DND-41 (cell line): ENCODE measurements at regions not wholly inside any gene's neighbourhood (a gene's known extent, or its start where the extent isn't known, plus 50 kb on each side); places are given as distances from the start of the nearest gene placed in this dataset.

Experiments used
- ATAC-seq: fragments of 200-7000 bp; cut with Tn5 transposase; 3 replicates; pipeline ENCODE4 v1.9.1; 2021; ENCODE audit warnings: low read depth; ENCODE audit not compliant: insufficient read depth
- DNase-seq: peaks from one replicate; pipeline ENCODE4 v3.0.0-alpha.2; 2020
- H2AFZ ChIP-seq: 2 replicates; pipeline ENCODE4 v1.6.0; 2012; ENCODE audit warnings: low read depth, low read length
- H3K27ac ChIP-seq: 2 replicates; pipeline ENCODE4 v1.5.1; 2012; ENCODE audit warnings: low read length, inconsistent platforms
- H3K27me3 ChIP-seq: fragments of 200-600 bp; sonication (generic); 2 replicates; pipeline ENCODE4 v1.6.0; 2012; ENCODE audit warnings: low read length, mild to moderate bottlenecking, inconsistent platforms; ENCODE audit not compliant: insufficient read depth, poor library complexity
- H3K36me3 ChIP-seq: 2 replicates; pipeline ENCODE4 v1.5.1; 2012; ENCODE audit warnings: low read length, inconsistent platforms; ENCODE audit not compliant: insufficient read depth
- H3K4me1 ChIP-seq: 2 replicates; pipeline ENCODE4 v1.5.1; 2012; ENCODE audit warnings: mild to moderate bottlenecking, low read length; ENCODE audit not compliant: insufficient read depth
- H3K4me2 ChIP-seq: 2 replicates; pipeline ENCODE4 v1.6.0; 2012; ENCODE audit warnings: mild to moderate bottlenecking, moderate library complexity, low read length, inconsistent platforms; ENCODE audit not compliant: insufficient read depth
- H3K4me3 ChIP-seq, 2 experiments: fragments of 200-600 bp in 1 of 2; shearing (Covaris generic) in 1 of 2; 2 replicates each; pipeline ENCODE4 v1.5.1; 2012 to 2016; ENCODE audit warnings: inconsistent platforms in 2 of 2, low read length in 2 of 2, mild to moderate bottlenecking in 2 of 2, low read depth in 1 of 2, moderate library complexity in 1 of 2
- H3K79me2 ChIP-seq: 2 replicates; pipeline ENCODE4 v1.6.0; 2012; ENCODE audit warnings: low read length, inconsistent platforms; ENCODE audit not compliant: insufficient read depth
- H3K9ac ChIP-seq: 2 replicates; pipeline ENCODE4 v1.6.0; 2012; ENCODE audit warnings: low read depth, mild to moderate bottlenecking, inconsistent platforms, low read length, moderate library complexity
- H3K9me3 ChIP-seq: 2 replicates; pipeline ENCODE4 v1.5.1; 2012; ENCODE audit warnings: low read length, moderate library complexity, mild to moderate bottlenecking, inconsistent platforms; ENCODE audit not compliant: insufficient read depth, severe bottlenecking
- H4K20me1 ChIP-seq: 2 replicates; pipeline ENCODE4 v1.6.0; 2012; ENCODE audit warnings: low read length; ENCODE audit not compliant: insufficient read depth
- EZH2 ChIP-seq: IDR thresholded peaks from 3 replicates; pipeline ENCODE4 v1.6.1; 2012; ENCODE audit warnings: borderline replicate concordance, low read depth, mild to moderate bottlenecking, moderate library complexity, low read length, inconsistent platforms; ENCODE audit not compliant: severe bottlenecking
- TF ChIP-seq, protein P1 (sequence below): IDR thresholded peaks from 2 replicates; pipeline ENCODE4 v1.5.1; 2012; ENCODE audit warnings: borderline replicate concordance, low read length, moderate library complexity, mild to moderate bottlenecking; ENCODE audit not compliant: poor library complexity, severe bottlenecking; ENCODE audit errors: extremely low read depth

DNA sequence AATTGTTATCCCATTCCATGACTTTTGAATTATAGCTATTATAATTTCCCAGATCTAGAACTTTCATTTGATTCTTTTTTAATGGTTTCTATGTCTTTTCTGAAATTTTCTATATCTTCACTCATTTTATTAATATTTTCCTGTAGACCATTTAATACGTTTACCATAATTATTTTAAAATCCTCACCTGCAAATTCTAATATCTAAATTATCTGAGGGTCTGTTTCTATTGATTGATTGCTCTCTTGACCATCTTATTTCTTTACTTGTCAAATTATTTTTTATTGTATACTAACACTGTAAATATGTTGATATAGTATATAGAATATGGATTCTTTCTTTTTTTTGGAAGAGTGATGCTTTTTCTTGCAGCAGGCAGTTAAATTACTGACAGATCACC, 229.3 kb upstream of the CTBP2 start:
- no peaks in the 10 kb centered on the region for H3K79me2 ChIP-seq
- no peaks in the 10 kb centered on the region for H4K20me1 ChIP-seq
- no peak overlapping the region for H3K4me3 ChIP-seq
- no peak overlapping the region for H3K9ac ChIP-seq
- TF ChIP-seq, protein P1, sequence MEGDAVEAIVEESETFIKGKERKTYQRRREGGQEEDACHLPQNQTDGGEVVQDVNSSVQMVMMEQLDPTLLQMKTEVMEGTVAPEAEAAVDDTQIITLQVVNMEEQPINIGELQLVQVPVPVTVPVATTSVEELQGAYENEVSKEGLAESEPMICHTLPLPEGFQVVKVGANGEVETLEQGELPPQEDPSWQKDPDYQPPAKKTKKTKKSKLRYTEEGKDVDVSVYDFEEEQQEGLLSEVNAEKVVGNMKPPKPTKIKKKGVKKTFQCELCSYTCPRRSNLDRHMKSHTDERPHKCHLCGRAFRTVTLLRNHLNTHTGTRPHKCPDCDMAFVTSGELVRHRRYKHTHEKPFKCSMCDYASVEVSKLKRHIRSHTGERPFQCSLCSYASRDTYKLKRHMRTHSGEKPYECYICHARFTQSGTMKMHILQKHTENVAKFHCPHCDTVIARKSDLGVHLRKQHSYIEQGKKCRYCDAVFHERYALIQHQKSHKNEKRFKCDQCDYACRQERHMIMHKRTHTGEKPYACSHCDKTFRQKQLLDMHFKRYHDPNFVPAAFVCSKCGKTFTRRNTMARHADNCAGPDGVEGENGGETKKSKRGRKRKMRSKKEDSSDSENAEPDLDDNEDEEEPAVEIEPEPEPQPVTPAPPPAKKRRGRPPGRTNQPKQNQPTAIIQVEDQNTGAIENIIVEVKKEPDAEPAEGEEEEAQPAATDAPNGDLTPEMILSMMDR: no peak
- TF ChIP-seq EZH2: no peak
- H3K27me3 ChIP-seq: no peaks in the 10 kb centered on the region
- no peak overlapping the region for H3K4me2 ChIP-seq
- H3K4me1 ChIP-seq: no peaks in the 10 kb centered on the region
- H3K27ac ChIP-seq: no peak overlapping the region
- DNase-seq (no peak), ATAC-seq (no peak)
- H3K9me3 ChIP-seq: peaks cover 4% of the 10 kb centered on the region
- no peak overlapping the region for H2AFZ ChIP-seq
- H3K36me3 ChIP-seq: no peaks in the 10 kb centered on the region

GRCh38 chr10:125379592-125379991, 219.2 kb upstream of the CTBP2 start:
- Histone ChIP-seq H3K27ac (no peak overlapping the region), H4K20me1 (no peaks in the 10 kb centered on the region), H3K4me1 (no peaks in the 10 kb centered on the region), H3K4me3 (no peak overlapping the region), H3K4me2 (no peak overlapping the region), H3K79me2 (no peaks in the 10 kb centered on the region), H3K27me3 (no peaks in the 10 kb centered on the region), H3K36me3 (no peaks in the 10 kb centered on the region), H3K9me3 (no peaks in the 10 kb centered on the region), H3K9ac (no peak overlapping the region), H2AFZ (no peak overlapping the region)
- ATAC-seq (no peak), DNase-seq (no peak)
- TF ChIP-seq, protein P1: no peak
- TF ChIP-seq EZH2: no peak

DNA sequence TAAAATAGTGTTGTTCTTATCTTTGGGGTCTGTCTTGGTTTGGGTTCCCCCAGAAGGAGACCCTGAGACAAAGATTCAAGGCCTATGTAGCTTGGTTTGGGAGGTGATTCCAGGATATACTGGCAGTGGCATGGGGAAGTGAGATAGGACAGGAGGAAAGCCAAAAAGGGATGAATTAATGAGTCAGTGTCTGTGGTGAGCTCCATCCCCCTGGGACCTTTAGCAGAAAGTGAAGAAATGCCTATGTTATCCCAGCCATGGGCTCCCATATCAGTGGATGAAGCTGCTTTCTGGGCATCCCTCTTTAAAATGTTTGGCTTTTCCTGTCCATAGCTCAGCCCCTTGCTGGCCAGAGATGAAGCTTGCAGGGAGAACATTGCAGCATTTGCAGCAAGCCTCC, 217.0 kb upstream of the CTBP2 start:
- H3K27me3 ChIP-seq: no peaks in the 10 kb centered on the region
- ATAC-seq (no peak), DNase-seq (no peak)
- H3K4me3 ChIP-seq: no peak overlapping the region
- H3K4me1 ChIP-seq: no peaks in the 10 kb centered on the region
- no peaks in the 10 kb centered on the region for H3K9me3 ChIP-seq
- H2AFZ ChIP-seq: no peak overlapping the region
- TF ChIP-seq, protein P1: no peak
- no peak for TF ChIP-seq EZH2
- H4K20me1 ChIP-seq: no peaks in the 10 kb centered on the region
- no peak overlapping the region for H3K27ac ChIP-seq
- H3K9ac ChIP-seq: no peak overlapping the region
- no peak overlapping the region for H3K4me2 ChIP-seq
- H3K36me3 ChIP-seq: no peaks in the 10 kb centered on the region
- no peaks in the 10 kb centered on the region for H3K79me2 ChIP-seq

- Histone ChIP-seq H3K4me2 (no peak overlapping the region), H3K9ac (no peak overlapping the region), H3K27ac (no peak overlapping the region), H3K36me3 (no peaks in the 10 kb centered on the region), H3K4me3 (no peak overlapping the region), H3K4me1 (no peaks in the 10 kb centered on the region), H3K27me3 (no peaks in the 10 kb centered on the region), H4K20me1 (no peaks in the 10 kb centered on the region), H3K9me3 (no peaks in the 10 kb centered on the region), H2AFZ (no peak overlapping the region), H3K79me2 (no peaks in the 10 kb centered on the region)
- ATAC-seq (no peak), DNase-seq (no peak)
- no peak for TF ChIP-seq EZH2
- TF ChIP-seq, protein P1: no peak
These were observed 214.8 kb upstream of the CTBP2 start for GRCh38 chr10:125375210-125375609.
